ENCODE measurements at regions not wholly inside any gene's neighbourhood (a gene's known extent, or its start where the extent isn't known, plus 50 kb on each side); places are given as distances from the start of the nearest gene placed in this dataset.

DNA sequence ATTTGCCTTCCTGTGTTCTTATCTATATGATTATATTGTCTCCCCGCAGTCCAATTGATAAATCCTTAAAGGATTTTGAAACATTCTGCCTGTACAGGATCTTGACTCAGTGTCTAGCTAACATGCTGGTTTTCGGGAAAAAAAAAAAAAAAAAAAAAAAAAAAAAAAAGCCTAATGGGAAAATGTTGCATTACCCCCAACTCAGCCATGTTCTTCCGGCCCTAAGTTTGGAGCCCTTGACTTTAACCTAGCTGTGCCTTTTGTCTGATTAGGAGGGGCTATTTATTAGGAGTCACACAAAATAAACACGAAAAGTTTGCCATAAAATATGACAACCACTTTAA is 244.4 kb upstream of the TCF21 start:
- 64% methylated on average over 4 of the region's 4 CpGs for WGBS
- Histone ChIP-seq H3K27me3 (replicated peaks; ENCODE audit: insufficient read depth) (no peaks in the 10 kb centered on the region), H3K27ac (no peak overlapping the region), H3K9me3 (no peaks in the 10 kb centered on the region), H3K36me3 (no peaks in the 10 kb centered on the region), H3K4me3 (no peak overlapping the region), H3K4me1 (replicated peaks) (no peaks in the 10 kb centered on the region)
- intact Hi-C loops (cut with DNase I) = no loop called here
- DNase-seq (ENCODE audit: low spot score) = no peak
- TF ChIP-seq POLR2AphosphoS5 (IDR thresholded peaks at IDR 0.05) (no peak), POLR2A (IDR thresholded peaks at IDR 0.05) (no peak)
- TF ChIP-seq, protein P1, sequence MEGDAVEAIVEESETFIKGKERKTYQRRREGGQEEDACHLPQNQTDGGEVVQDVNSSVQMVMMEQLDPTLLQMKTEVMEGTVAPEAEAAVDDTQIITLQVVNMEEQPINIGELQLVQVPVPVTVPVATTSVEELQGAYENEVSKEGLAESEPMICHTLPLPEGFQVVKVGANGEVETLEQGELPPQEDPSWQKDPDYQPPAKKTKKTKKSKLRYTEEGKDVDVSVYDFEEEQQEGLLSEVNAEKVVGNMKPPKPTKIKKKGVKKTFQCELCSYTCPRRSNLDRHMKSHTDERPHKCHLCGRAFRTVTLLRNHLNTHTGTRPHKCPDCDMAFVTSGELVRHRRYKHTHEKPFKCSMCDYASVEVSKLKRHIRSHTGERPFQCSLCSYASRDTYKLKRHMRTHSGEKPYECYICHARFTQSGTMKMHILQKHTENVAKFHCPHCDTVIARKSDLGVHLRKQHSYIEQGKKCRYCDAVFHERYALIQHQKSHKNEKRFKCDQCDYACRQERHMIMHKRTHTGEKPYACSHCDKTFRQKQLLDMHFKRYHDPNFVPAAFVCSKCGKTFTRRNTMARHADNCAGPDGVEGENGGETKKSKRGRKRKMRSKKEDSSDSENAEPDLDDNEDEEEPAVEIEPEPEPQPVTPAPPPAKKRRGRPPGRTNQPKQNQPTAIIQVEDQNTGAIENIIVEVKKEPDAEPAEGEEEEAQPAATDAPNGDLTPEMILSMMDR (IDR thresholded peaks at IDR 0.05) = no peak

DNA sequence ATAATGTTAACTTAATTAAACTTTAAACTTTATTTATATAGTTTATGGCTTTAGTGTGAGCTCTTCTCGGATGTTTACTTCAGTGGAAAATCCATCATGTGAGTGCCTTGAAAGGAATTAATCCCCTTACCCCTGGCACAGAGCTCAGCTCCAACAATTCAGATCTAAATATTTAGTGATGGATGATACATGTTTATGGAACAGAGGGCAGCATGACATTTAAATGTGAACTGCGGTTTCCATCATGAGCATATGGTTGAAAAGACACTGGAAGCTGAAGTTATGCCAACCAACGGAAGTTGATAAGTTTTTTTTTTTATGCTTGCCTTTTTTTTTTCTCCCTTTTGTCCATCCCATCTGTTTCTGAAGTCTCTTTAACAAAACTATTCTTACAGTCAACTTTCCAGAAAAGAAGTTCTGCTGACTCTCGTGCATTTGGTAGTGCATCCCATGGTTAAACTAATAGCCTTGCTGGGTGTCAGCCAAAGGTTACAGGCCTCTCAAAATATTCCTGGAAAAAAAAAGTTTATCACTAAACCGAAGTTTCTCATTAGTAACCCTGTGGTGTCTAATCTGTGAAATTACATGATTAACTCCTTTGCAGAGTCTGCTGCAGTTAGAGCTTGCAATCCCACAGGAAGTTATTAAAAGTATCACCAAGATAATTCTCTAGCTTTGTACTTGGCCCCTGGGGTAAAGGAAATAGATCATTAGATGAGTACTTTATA is 243.9 kb upstream of the TCF21 start:
- H3K27ac ChIP-seq = no peak overlapping the region
- 40% methylated on average over 5 of the region's 5 CpGs for WGBS
- no peaks in the 10 kb centered on the region for H3K36me3 ChIP-seq
- no peaks in the 10 kb centered on the region for H3K27me3 ChIP-seq (replicated peaks; ENCODE audit: insufficient read depth)
- TF ChIP-seq, protein P1 (IDR thresholded peaks at IDR 0.05) = no peak
- TF ChIP-seq POLR2AphosphoS5 (IDR thresholded peaks at IDR 0.05) (no peak), POLR2A (IDR thresholded peaks at IDR 0.05) (no peak)
- H3K9me3 ChIP-seq = no peaks in the 10 kb centered on the region
- H3K4me1 ChIP-seq (replicated peaks) = no peaks in the 10 kb centered on the region
- no peak for DNase-seq (ENCODE audit: low spot score)
- no peak overlapping the region for H3K4me3 ChIP-seq
- intact Hi-C loops (cut with DNase I) = no loop called here

DNA sequence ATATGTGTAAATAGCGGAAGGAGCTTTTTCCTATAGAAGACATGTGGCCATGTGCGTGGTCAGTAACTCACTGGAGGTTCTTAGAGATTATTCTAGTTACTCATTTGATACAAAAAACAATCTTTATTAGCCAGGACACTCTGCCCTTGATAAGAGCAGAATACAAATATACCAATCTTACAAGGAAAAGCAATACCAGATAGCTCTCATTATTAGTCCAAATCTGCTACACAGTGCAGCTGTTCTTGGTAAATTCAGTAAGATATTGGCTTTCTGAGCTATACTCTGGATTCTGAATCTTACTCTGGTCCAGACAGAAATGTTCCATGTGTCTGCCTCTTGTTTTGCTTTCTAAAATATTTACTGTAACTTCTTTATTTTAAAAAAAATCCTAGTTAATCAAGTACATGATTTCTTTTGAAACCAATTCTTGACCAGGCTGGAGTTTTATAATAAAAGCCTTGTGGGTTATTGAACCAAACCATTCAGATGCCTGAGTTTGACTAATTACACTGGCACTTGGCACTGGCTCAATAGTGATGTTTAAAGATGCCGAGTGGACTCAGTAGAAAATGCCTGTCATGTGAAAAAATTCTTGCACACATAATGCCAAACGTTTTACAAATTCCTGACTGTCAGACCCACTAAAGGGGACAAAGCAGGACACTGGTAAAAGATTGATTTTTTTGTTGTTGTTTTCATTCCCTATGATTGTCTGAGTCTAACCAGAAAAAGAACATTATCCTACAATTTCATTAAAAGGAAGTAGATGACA is 242.8 kb upstream of the TCF21 start:
- Histone ChIP-seq H3K9me3 (no peaks in the 10 kb centered on the region), H3K4me1 (replicated peaks) (no peaks in the 10 kb centered on the region), H3K27ac (no peak overlapping the region), H3K4me3 (no peak overlapping the region), H3K36me3 (no peaks in the 10 kb centered on the region), H3K27me3 (replicated peaks; ENCODE audit: insufficient read depth) (no peaks in the 10 kb centered on the region)
- TF ChIP-seq, protein P1 (IDR thresholded peaks at IDR 0.05) = no peak
- TF ChIP-seq POLR2AphosphoS5 (IDR thresholded peaks at IDR 0.05) = no peak
- no peak for TF ChIP-seq POLR2A (IDR thresholded peaks at IDR 0.05)
- intact Hi-C loops (cut with DNase I) = no loop called here
- 39% methylated on average over 4 of the region's 4 CpGs for WGBS
- DNase-seq (ENCODE audit: low spot score) = no peak

DNA sequence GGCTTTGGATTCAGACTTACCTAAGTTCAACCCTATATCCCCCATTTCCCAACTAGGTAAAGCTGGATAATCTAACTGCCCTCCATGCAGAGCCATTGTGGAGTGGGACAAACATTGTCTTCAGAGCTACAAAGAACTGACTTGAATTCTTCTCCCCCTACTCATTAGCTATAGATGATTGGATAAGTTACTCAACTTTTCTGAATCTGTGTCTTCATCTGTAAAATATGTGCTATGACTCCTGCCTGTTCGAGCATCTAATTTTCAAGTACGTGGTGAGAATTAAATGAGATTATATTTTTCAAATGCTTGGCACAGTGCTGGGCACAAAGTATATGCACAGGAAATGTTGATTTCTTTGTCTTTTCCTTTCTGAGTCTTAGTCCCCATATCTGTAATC is 240.3 kb upstream of the TCF21 start:
- TF ChIP-seq POLR2AphosphoS5 (IDR thresholded peaks at IDR 0.05) = no peak
- TF ChIP-seq, protein P1 (IDR thresholded peaks at IDR 0.05) = no peak
- TF ChIP-seq POLR2A (IDR thresholded peaks at IDR 0.05) = no peak
- intact Hi-C loops (cut with DNase I) = no loop called here
- H3K4me1 ChIP-seq (replicated peaks) = no peaks in the 10 kb centered on the region
- WGBS = 96% methylated on average over 2 of the region's 2 CpGs
- no peak for DNase-seq (ENCODE audit: low spot score)
- no peak overlapping the region for H3K27ac ChIP-seq
- no peak overlapping the region for H3K4me3 ChIP-seq
- no peaks in the 10 kb centered on the region for H3K36me3 ChIP-seq
- H3K9me3 ChIP-seq = no peaks in the 10 kb centered on the region
- no peaks in the 10 kb centered on the region for H3K27me3 ChIP-seq (replicated peaks; ENCODE audit: insufficient read depth)

DNA sequence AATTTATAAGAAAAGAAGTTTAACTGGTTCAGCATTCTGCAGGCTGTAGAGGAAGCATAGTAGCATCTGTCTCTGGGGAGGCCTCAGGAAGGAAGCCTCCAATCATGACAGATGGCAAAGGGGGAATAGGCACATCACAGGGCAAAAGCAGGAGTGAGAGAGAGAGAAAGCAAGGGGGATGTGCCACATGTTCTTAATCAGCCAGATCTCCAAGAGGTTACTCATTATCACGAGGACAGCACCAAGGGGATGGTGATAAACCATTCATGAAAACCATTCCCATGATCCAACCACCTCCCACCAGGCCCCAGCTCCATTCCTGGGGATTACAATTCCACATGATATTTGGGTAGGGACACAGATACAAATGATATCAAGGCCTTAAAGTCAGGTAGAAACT is 217.5 kb upstream of the TCF21 start:
- DNase-seq (ENCODE audit: low spot score) = no peak
- no peaks in the 10 kb centered on the region for H3K4me1 ChIP-seq (replicated peaks)
- TF ChIP-seq POLR2A (IDR thresholded peaks at IDR 0.05) = no peak
- TF ChIP-seq, protein P1 (IDR thresholded peaks at IDR 0.05) = no peak
- no peak for TF ChIP-seq POLR2AphosphoS5 (IDR thresholded peaks at IDR 0.05)
- no peaks in the 10 kb centered on the region for H3K9me3 ChIP-seq
- H3K36me3 ChIP-seq = no peaks in the 10 kb centered on the region
- no peaks in the 10 kb centered on the region for H3K27me3 ChIP-seq (replicated peaks; ENCODE audit: insufficient read depth)
- no peak overlapping the region for H3K27ac ChIP-seq
- no peak overlapping the region for H3K4me3 ChIP-seq
- 92% methylated on average over 1 of the region's 1 CpG for WGBS
- intact Hi-C loops (cut with DNase I) = no loop called here
